ENCODE measurements at regions not wholly inside any gene's neighbourhood (a gene's known extent, or its start where the extent isn't known, plus 50 kb on each side); places are given as distances from the start of the nearest gene placed in this dataset.
"Not testable (repeated sequence)": the region's sequence is repeated elsewhere in the genome, so short reads cannot be mapped to it uniquely, and the experiment has no call there.

DNA sequence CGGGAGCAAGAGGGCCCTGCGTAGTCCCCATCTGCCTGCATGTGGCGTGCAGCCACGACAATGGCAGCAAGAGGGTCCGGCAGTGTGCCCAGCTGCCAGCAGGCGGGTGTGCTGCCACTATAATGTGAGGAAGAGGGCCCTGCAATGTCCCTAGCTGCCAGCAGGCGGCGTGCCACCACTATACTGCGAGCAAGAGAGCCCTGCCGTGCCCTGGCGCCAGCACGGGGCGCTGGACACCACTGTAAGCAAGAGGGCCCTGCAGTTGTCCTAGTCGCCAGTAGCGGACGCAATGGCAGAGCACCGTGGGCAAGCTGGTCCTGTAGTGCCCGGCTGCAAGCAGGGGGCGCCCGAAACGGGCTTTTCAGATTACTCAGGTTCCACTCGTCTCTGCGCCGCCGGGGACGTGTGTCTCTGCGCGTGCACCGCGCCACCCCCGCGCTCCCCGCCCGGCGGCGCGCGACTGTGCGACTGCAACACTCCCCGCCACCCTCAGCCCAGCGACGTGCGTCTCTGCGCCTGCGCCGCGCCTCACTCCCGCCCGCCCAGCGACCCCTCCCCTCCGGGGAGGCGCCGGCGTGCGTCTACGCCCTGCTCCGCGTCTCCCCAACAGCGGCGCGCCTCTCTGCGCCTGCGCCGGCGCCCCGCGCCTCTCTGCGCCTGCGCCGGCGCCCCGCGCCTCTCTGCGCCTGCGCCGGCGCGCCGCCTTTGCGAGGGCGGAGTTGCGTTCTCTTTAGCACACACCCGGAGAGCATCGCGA is 159.4 kb upstream of the FRG2B start:
- H3K9me3 ChIP-seq (ENCODE audit: low read length); H3K27ac ChIP-seq (ENCODE audit: extremely low read length, insufficient read depth, low read length); H3K27me3 ChIP-seq (ENCODE audit: control insufficient read depth in 1 of 2, insufficient read depth in 2 of 2, low read length in 2 of 2); H3K9ac ChIP-seq (ENCODE audit: insufficient read depth, low read depth, low read length); intact Hi-C loops (cut with micrococcal nuclease; ENCODE audit: unreplicated experiment); H3K36me3 ChIP-seq (replicated peaks in 1 of 2; ENCODE audit: control insufficient read depth in 1 of 2, insufficient read depth in 2 of 2, low read length in 2 of 2); BruUV-seq (replicated peaks); CTCF ChIA-PET (ENCODE audit: low intra/inter-chr PET ratio, low total read pairs); H4K20me1 ChIP-seq (ENCODE audit: insufficient read depth, low read length); ATAC-seq; H3K4me3 ChIP-seq (replicated peaks in 1 of 3; ENCODE audit: insufficient read depth in 1 of 3, low read depth in 2 of 3, low read length in 3 of 3); FAIRE-seq; H3K4me1 ChIP-seq (ENCODE audit: insufficient read depth, low read length); DNase-seq (ENCODE audit: low spot score); in situ Hi-C loops (cut with HindIII; ENCODE audit: extremely low pct_ligation_motif_present, low pct_unique_long_range_greater_than_20kb); POLR2A ChIA-PET; H3K4me2 ChIP-seq (ENCODE audit: low read depth, low read length); H2AFZ ChIP-seq (ENCODE audit: low read length); H3K79me2 ChIP-seq (ENCODE audit: insufficient read depth, low read length): not testable (repeated sequence)
- 91% methylated on average over 50 of the region's 85 CpGs for WGBS (ENCODE audit: low lambda C conversion rate)

DNA sequence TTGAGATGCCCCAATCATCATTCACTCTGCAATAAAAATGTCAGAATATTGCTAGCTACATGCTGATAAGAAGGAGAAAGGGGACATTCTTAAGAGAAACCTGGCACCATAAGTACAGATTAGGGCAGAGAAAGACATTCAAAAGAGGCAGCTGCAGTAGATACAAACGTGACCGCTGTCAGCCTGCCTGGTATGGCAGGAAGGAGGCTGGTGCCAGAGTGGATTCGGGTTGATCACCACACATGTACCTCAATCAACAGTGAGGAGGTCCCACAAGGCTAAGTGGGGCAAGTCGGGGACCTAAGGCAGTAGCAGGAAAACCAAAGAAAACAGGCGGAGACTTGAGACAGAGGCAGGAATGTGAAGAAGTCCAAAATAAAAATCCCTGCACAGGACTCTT is 158.6 kb upstream of the FRG2B start:
- 69% methylated on average over 4 of the region's 5 CpGs for WGBS (ENCODE audit: low lambda C conversion rate)
- H3K36me3 ChIP-seq (replicated peaks in 1 of 2; ENCODE audit: control insufficient read depth in 1 of 2, insufficient read depth in 2 of 2, low read length in 2 of 2); in situ Hi-C loops (cut with HindIII; ENCODE audit: extremely low pct_ligation_motif_present, low pct_unique_long_range_greater_than_20kb); CTCF ChIA-PET (ENCODE audit: low intra/inter-chr PET ratio, low total read pairs); H3K27ac ChIP-seq (ENCODE audit: extremely low read length, insufficient read depth, low read length); H3K27me3 ChIP-seq (ENCODE audit: control insufficient read depth in 1 of 2, insufficient read depth in 2 of 2, low read length in 2 of 2); H3K9ac ChIP-seq (ENCODE audit: insufficient read depth, low read depth, low read length); FAIRE-seq; H3K4me1 ChIP-seq (ENCODE audit: insufficient read depth, low read length); ATAC-seq; POLR2A ChIA-PET; H4K20me1 ChIP-seq (ENCODE audit: insufficient read depth, low read length); BruUV-seq (replicated peaks); intact Hi-C loops (cut with micrococcal nuclease; ENCODE audit: unreplicated experiment); H3K79me2 ChIP-seq (ENCODE audit: insufficient read depth, low read length); DNase-seq (ENCODE audit: low spot score); H3K9me3 ChIP-seq (ENCODE audit: low read length); H3K4me2 ChIP-seq (ENCODE audit: low read depth, low read length); H3K4me3 ChIP-seq (replicated peaks in 1 of 3; ENCODE audit: insufficient read depth in 1 of 3, low read depth in 2 of 3, low read length in 3 of 3); H2AFZ ChIP-seq (ENCODE audit: low read length): not testable (repeated sequence)

DNA sequence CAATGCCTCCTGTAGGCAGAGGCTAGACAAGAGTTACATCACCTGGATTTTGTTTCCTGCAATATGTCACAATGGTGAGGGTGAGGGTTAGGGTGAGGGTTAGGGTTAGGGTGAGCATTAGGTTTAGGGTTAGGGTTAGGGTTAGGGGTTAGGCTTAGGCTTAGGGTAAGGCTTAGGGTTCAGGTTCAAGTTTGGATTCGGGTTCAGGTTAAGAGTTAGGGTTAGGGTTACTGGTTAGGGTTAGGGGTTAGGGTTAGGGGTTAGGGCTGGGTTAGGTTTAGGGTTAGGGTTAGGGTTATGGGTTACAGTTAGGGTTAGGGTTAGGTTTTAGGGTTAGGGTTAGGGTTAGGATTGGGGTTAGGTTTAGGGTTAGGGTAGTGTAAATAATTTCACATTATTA is 138.7 kb upstream of the FRG2B start:
- H3K4me1 ChIP-seq (ENCODE audit: insufficient read depth, low read length); POLR2A ChIA-PET; H3K27me3 ChIP-seq (ENCODE audit: control insufficient read depth in 1 of 2, insufficient read depth in 2 of 2, low read length in 2 of 2); H3K4me2 ChIP-seq (ENCODE audit: low read depth, low read length); H3K79me2 ChIP-seq (ENCODE audit: insufficient read depth, low read length); ATAC-seq; intact Hi-C loops (cut with micrococcal nuclease; ENCODE audit: unreplicated experiment); H3K4me3 ChIP-seq (replicated peaks in 1 of 3; ENCODE audit: insufficient read depth in 1 of 3, low read depth in 2 of 3, low read length in 3 of 3); H3K9me3 ChIP-seq (ENCODE audit: low read length); CTCF ChIA-PET (ENCODE audit: low intra/inter-chr PET ratio, low total read pairs); H2AFZ ChIP-seq (ENCODE audit: low read length); H3K36me3 ChIP-seq (replicated peaks in 1 of 2; ENCODE audit: control insufficient read depth in 1 of 2, insufficient read depth in 2 of 2, low read length in 2 of 2); H3K9ac ChIP-seq (ENCODE audit: insufficient read depth, low read depth, low read length); in situ Hi-C loops (cut with HindIII; ENCODE audit: extremely low pct_ligation_motif_present, low pct_unique_long_range_greater_than_20kb); FAIRE-seq; DNase-seq (ENCODE audit: low spot score); BruUV-seq (replicated peaks); H4K20me1 ChIP-seq (ENCODE audit: insufficient read depth, low read length); H3K27ac ChIP-seq (ENCODE audit: extremely low read length, insufficient read depth, low read length): not testable (repeated sequence)
- no CpG with 5 or more reads among the region's 1 CpG for WGBS (ENCODE audit: low lambda C conversion rate)

DNA sequence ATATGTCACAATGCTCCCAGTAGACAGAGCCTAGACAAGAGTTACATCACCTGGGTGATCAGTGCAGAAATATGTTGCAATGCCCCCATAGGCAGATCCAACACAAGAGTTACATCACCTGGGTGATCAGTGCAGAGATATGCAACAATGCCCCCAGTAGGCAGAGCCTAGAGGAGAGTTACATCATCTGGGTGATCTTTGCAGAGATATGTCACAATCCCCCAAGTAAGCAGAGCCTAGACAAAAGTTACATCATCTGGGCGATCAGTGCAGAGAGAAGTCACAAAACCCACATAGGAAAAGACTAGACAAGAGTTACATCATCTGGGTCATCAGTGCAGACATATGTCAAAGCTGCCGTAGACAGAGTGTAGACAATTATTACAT is 138.2 kb upstream of the FRG2B start:
- POLR2A ChIA-PET = not testable (repeated sequence)
- no CpG with 5 or more reads among the region's 2 CpGs for WGBS (ENCODE audit: low lambda C conversion rate)

More for the DNA sequence above, 138.2 kb upstream of the FRG2B start:
- FAIRE-seq; H3K4me3 ChIP-seq (replicated peaks in 1 of 3; ENCODE audit: insufficient read depth in 1 of 3, low read depth in 2 of 3, low read length in 3 of 3); BruUV-seq (replicated peaks); H4K20me1 ChIP-seq (ENCODE audit: insufficient read depth, low read length); H3K9me3 ChIP-seq (ENCODE audit: low read length); H2AFZ ChIP-seq (ENCODE audit: low read length); intact Hi-C loops (cut with micrococcal nuclease; ENCODE audit: unreplicated experiment); H3K79me2 ChIP-seq (ENCODE audit: insufficient read depth, low read length); H3K9ac ChIP-seq (ENCODE audit: insufficient read depth, low read depth, low read length); DNase-seq (ENCODE audit: low spot score); H3K27ac ChIP-seq (ENCODE audit: extremely low read length, insufficient read depth, low read length); H3K36me3 ChIP-seq (replicated peaks in 1 of 2; ENCODE audit: control insufficient read depth in 1 of 2, insufficient read depth in 2 of 2, low read length in 2 of 2); H3K4me1 ChIP-seq (ENCODE audit: insufficient read depth, low read length); CTCF ChIA-PET (ENCODE audit: low intra/inter-chr PET ratio, low total read pairs); H3K4me2 ChIP-seq (ENCODE audit: low read depth, low read length); in situ Hi-C loops (cut with HindIII; ENCODE audit: extremely low pct_ligation_motif_present, low pct_unique_long_range_greater_than_20kb); H3K27me3 ChIP-seq (ENCODE audit: control insufficient read depth in 1 of 2, insufficient read depth in 2 of 2, low read length in 2 of 2); ATAC-seq: not testable (repeated sequence)

Measured in HepG2 (cell line).